ENCODE measurements at regions not wholly inside any gene's neighbourhood (a gene's known extent, or its start where the extent isn't known, plus 50 kb on each side); places are given as distances from the start of the nearest gene placed in this dataset.
"Not testable (repeated sequence)": the region's sequence is repeated elsewhere in the genome, so short reads cannot be mapped to it uniquely, and the experiment has no call there.

DNA sequence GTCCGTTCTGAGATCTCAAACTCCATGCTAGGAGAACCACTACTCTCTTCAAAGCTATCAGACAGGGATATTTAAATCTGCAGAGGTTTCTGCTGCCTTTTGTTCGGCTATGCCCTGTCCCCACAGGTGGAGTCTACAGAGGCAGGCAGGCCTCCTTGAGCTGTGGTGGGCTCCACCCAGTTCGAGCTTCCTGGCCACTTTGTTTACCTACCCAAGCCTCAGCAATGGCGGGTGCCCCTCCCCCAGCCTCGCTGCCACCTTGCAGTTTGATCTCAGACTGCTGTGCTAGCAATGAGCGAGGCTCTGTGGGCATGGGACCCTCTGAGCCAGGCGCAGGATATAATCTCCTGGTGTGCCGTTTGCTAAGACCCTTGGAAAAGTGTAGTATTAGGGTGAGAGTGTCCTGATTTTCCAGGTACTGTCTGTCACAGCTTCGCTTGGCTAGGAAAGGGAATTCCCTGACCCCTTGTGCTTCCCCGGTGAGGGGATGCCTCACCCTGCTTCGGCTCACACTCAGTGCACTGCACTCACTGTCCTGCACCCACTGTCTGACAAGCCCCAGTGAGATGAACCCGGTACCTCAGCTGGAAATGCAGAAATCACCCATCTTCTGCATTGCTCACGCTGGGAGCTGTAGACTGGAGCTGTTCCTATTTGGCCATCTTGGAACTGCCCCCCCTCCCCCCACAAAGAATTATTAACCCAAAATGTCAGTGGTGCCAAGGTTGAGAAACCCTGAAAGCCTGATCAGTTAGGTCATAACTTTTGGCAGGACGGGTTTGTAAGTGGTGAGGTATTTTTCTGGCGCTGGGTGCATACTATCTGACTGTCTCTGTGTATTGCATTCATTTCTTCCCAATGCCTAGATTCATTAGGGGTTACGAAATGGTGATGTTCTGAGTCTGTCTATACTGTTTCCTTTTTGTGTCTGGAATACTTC, 181.4 kb downstream of the TEX29 start:
- not testable (repeated sequence) for DNase-seq (ENCODE audit: low read depth)

DNA sequence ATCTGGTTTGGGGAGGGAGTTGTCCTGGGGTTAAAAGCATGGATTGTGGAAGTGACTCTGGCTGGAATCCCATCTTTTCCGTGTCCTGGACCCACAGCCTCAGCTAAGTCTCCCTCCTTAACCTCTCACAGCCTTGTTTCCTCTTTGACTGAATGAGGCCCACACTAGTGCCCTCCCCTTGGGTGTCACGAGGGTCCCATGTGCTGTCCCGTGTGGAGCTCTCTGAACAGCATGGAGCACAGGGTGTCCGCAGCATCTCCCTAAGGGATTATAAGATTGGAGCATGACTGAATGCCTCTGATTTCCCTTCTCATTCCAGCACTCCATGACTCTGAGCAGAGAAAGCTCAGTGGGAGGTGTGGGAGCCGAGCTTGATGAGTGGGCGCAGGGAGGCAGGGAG, 182.5 kb downstream of the TEX29 start:
- DNase-seq (ENCODE audit: low read depth) = no peak

DNA sequence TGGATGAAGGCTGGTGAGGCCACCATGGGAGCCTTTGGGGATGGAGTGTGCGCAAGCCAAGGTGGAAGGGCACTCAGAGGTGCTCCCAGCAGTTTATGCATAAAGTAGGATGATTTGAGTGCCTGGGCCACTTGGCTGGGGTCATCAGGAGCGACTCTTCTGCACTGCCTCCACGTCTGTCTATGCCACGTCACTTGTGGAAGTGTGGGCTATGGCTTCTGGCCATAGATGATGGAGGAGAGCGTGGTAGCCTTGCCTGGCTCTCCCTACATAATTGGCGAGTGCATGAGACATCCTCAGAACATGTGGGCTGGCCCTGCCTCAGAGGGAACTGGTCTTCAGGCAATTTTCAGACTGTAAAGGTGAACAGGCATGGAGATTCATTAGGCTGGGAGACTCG, 182.9 kb downstream of the TEX29 start:
- no peak for DNase-seq (ENCODE audit: low read depth)

DNA sequence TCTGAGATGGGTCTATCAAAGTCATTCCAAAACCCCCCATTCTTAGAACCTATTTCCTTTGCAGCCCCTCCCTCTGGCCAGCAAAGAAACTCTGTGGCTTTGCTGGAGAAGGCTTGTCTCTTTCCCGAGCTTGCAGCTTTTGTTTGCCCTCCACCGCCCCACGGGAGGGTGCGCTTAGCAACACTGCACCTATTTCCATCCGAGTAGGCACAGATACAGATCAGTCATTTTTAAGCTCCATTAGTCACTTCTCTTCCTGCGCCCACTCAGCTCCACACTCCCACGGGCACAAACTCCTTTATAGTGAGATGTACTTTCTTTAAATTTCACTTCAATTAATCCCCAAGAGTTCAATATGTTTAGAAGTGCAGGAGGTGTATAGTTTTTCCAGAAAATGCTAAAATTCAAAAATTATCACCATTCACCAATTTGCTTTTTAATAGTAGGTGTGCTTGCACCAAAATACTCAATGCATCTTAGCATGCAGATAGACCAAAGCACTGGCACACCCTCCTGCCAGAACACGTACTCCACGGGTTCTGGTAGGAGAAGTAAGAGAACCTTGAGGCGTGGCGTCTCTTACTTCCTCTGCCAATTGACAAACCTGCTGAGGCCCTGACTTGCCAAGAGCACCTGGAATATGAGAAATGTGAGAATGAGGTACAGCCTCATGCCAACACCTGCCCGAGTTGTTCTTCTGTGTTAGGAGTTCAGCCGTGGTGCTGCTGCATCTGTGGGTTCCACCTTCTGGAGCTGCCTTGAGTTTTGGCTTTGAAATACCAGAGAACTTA, 183.7 kb downstream of the TEX29 start:
- DNase-seq (ENCODE audit: low read depth) = no peak

DNA sequence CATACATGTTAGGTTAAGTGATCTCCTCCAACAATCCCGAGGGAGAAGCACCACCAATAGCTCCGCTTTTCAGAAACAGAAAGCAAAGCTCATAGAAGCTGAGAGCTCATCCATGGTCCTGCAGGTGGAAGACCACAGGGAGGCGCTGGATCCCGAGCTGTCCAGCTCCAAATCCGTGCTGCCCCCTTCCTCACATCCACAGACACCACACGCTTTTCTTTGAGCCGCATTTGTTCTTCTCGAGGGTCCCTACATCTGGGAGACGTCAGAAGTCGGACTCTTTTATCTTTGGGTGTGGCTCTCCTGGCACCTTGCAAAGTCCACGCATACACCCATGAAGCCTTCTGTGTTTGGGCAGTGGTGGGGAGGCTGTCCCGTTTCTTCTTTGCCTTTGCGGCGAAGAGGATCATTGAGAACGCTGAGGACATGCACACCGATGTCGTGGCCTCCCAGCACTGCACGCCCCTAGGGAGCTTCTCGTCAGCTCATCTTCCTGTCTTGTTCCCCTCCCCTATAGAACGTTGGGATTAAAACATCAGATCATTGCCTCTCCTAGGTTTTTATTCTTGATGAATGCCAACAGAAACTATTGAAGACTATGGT, 184.8 kb downstream of the TEX29 start:
- DNase-seq (ENCODE audit: low read depth) = no peak

DNA sequence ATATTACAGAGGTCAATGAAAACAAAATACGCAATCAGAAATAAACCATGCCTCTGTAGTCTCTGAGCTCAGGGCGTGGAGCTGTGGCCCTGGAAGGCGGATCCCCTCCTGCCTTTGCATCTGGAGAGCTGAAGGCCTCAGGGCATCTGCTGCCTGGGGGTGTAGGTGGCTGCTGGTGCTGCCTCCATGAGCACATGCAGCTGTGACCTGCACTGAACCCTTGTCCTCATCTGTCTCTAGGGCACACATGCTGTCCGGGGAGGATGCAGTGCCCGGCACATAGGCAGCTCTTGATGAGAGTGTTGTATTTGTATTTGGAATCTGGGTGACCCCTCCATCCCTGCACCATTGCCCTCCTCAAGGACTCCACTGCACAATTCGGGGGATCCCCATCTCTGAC, 185.7 kb downstream of the TEX29 start:
- no peak for DNase-seq (ENCODE audit: low read depth)

DNA sequence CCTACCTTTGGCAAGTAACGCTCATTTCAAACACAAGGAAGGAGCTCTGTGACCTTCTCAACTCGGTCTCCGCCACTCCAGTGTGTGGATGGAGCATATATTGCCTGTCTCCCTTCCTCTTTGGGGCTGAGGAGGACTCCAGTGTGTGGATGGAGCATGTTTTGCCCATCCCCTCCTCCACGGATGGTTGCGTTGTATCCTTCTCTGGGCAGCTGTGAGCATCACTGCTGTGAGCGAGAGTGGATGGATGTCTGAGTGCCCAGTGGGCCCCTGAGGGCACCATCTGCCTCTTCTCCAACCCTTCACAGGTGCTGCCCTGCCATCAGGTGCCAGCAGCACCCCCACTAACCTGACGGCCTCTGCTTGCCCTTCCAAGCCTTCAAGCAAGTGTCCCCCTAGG, 186.2 kb downstream of the TEX29 start:
- DNase-seq (ENCODE audit: low read depth) = no peak

DNA sequence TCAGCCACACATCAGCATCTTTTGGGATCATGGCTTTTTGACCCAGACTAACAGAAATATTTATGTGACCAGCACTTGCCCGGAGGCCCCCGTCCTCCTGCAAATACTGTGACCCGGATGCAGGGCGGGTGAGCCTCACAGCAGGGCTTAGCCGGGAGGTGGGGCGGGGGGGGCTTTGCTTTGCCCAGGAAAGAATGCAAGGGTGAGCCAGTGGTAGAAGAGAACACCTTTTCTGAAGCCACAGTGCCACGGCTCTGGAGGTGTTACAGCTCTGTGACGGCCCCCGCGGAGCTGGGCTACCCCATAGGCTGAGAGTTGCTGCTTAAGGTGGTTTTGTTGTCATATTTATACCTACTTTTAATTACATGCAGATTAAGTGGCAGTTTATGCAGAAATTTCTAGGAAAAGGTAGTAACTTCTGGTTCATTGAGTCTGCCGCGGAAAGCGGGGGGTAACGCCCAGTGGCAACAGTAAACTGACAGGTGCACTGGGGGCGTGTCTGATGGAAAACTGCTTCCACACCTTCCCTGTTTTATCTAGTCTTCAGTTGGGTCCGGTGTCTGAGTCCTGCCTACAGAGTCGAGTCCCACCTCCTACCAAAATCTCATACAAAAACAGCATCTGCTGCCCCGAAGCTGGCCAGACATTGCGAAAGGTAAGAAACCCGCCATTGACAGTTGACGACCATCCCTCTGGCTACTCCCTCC, 187.9 kb downstream of the TEX29 start:
- DNase-seq (ENCODE audit: low read depth) = no peak

DNA sequence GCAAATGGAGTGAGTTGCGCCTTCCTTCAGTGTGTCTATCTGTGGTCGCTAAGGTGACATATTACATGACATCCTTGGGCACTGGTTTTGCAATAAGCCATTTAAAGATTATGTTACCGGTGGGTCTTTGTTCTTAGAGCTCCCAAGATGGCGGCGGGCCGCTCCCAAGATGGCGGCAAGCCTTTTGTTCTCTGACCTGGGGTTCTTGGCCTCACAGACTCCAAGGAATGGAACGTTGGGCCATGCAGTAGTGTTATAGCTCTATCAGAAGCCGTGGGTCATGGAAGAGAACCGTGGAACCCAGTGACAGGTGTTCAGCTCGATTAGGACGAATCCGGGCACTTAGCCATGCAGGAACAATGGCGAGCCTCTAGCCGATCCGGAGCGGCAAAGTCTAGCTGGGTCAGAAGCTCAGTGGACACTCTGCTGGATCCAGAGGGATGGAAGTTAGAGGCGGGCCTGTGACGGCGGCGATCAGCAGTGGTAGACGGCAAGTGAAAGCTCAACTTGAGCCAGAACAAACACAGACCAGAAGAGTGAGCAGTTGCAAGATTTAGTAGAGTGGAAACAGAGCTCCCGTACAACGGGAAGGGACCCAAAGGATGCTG, 188.6 kb downstream of the TEX29 start:
- DNase-seq (ENCODE audit: low read depth) = no peak

DNA sequence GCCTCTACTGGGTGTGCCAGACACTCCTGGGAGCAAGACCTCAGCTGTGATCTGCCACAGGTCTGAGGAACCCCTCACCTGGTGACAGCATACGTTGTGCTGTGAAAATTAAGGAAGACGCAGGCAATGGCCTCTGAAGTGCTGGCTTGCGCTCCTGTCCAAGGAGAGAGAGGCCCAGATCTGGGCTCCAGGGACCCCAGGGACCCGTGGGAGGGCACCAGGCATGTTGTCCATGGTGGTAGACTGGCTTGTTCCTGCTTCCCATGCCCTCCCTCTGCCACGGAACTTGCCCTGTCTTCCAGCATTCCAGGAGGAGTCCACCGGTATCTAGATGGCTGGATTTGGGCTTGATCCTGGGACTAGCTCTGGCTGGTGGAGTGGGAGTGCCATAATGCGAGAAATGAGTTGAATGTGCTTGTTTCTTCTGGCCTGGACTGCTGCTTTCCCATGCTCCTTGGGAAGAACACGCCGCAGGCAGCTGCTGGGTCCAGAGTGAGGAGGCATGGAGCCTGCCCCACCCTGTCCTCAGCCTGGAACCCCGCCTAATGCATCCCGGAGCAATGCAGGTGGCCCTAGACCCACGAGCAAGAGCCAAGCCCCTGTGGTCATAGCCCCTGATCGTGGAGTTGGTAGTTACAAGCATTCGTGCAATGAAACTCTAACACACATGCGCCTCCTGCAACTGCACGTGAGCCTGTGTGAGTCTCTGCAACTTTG, 190.2 kb downstream of the TEX29 start:
- DNase-seq (ENCODE audit: low read depth) = no peak

DNA sequence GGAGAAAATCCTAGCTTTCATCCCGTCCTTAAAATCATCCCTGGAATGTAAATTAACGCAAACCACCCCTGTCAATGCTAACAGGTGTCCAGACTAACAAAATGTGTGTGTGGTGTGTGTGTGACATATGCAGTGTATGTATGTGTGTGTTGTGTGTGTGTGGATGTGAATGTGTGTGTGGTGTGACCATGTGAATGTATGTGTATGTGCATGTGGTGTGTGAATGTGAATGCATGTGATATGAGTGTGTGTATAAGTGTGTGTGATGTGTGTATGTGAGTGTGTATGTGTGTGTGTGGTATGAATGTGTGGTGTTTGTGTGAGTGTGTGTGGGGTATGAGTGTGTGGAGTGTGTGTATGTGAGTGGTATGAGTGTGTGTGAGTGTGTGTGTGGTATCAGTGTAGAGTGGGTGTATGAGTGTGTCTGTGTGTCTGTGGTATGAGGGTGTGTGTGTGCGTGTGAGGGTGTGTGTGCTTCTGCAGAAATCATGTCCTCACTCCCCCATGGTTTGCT, 190.8 kb downstream of the TEX29 start:
- DNase-seq (ENCODE audit: low read depth) = no peak

DNA sequence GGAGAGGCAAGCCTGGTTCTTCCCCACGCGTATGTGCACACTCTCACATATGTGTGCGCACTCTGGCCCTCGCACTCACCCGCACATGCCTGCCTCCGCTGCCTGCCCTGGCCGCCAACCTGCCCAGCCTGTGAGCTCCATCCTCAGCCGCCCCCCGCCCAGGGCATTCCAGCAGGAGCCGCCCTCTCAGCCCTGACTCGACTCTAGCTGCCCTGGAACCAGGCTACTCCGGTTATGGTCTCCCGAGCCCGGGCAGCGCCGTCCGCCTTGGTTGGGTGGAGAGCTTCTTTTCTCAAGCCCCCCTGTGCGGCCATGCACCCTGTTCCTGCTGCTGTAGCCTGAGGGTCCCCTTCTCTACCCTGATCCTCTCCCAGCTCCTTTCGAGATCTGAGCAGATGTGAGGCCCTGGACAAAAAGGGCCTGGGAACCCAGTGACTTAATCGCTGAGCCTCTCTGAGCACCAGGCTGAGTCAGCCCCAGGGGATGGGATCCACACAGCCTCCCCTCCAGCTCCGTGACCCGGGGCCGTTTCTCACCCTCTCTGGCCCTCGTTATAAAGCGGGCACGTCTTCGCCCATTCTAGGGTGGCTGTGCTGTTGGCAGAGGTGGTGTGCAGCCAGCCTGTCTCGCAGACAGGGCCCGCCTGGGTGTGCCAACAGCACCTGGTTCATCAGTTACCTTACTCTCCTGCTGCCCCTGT, 191.5 kb downstream of the TEX29 start:
- DNase-seq (ENCODE audit: low read depth) = no peak

DNA sequence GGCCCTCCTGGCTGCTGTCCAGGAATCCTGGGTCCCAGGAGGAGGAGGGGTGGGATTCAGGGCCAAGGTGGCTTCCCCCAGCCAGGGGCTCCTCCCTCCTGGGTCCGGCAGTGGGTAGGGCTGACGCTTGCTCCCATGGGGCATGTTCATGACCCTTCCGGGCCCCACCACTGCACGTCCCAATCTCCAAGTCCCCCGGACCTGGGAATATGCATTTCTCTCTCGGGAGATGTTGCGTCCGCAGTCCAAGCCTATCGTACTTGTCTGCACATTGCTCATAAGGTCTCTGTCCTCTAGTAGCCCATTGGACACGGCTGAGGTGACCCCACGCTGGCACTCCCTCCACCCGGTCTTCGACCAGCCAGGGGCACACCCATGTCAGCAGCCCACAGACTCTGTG, 192.3 kb downstream of the TEX29 start:
- DNase-seq (ENCODE audit: low read depth) = no peak

DNA sequence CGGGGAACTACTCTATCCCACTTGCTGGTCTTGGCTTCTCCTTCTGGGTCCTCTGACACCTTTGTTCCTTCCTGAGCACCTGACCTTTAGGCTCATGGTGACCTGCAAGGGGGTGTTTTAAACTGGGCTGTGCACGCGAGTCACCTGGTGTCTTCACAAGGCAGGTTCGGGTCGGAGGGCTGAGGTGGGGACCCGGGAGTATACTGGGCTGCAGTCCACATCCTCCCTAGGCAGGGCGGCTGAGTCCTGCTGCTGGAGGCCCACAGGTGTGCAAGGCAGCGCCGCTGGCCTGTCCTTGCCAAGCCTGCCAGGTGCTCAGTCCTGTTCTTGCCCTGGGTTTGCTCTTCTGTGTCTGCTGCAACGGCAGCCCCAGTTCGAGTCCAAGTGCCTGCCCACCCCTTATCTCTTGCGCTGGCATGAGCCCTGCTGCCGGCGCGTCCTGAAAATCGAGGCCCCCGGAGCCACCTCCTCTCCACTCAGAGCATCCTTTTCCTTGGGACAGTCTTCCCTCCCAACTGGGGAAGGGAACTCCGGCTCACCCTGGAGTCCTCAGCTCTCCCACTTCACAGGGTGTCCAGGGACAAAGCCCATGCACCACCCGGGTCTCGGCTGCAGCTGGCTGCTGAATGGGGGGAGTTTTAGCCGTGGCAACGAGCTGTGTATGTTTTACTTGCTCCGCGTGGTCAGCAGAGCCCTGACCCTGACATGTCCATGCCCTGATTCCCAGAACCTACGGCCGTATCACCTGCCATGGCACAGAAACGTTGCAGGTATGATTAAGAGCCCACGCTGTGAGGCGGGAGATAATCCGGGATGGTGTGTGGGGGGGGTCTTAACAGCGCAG, 193.5 kb downstream of the TEX29 start:
- no peak for DNase-seq (ENCODE audit: low read depth)

DNA sequence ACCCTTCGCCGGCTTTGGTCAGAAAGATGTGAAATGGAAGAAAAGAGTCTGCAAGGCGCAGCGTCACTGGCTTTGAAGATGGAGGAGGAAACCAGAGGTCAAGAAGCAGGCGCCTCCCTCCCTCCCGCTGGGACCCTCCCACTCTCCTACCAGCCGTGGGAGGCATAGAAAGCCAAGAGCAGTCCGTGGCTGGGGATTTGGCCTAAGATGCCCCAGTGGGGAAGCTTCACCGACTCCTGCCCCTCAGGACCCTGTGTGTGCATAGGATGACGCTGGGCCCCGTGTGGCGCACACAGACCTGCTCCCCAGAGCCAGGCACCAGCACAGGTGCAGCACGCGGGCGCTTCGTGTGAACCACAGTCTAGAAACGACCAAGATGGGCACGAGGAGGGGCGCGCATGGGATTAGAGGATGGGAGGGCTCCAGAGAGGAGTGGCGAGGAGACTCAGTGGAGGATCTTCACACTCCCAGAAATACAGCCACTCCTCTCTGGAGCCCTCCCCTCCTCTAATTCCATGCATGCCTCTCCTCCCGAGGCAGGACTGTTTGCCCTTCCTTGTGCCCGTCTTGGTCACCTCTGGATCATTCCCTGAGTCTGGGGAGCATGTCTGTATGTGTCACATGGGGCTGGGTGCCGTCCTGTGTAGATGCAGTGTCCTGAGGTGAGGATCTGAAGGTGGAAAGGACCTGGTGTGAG, 194.3 kb downstream of the TEX29 start:
- DNase-seq (ENCODE audit: low read depth) = no peak

DNA sequence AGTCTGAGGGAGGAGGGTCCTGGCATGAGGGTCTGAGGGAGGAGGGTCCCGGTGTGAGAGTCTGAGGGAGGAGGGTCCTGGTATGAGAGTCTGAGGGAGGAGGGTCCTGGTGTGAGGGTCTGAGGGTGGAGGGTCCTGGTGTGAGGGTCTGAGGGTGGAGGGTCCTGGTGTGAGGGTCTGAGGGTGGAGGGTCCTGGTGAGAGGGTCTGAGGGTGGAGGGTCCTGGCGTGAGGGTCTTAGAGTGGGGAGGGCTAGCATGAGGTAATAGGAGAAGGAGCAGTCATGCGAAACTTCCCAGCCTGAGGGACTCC, 194.8 kb downstream of the TEX29 start:
- DNase-seq (ENCODE audit: low read depth) = no peak

DNA sequence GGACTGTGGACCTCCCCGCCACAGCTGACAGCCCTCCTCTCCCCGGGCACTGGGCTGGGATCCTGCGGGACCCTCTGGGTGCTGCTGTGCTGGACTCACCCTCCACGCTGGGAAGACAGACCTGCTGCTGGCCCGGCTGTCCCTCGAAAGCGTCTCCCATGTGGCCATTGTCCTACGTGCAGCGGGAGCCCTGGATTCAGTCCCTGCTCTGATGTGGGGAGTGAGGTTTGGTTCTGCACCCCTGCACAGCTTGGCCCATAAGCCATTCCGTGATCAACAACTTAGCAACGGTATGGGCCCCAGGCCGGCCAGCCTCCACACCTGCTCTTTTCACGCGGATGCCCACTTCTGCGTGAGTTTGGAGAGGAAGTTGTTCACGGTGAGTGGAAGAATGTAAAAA, 195.2 kb downstream of the TEX29 start:
- no peak for DNase-seq (ENCODE audit: low read depth)

DNA sequence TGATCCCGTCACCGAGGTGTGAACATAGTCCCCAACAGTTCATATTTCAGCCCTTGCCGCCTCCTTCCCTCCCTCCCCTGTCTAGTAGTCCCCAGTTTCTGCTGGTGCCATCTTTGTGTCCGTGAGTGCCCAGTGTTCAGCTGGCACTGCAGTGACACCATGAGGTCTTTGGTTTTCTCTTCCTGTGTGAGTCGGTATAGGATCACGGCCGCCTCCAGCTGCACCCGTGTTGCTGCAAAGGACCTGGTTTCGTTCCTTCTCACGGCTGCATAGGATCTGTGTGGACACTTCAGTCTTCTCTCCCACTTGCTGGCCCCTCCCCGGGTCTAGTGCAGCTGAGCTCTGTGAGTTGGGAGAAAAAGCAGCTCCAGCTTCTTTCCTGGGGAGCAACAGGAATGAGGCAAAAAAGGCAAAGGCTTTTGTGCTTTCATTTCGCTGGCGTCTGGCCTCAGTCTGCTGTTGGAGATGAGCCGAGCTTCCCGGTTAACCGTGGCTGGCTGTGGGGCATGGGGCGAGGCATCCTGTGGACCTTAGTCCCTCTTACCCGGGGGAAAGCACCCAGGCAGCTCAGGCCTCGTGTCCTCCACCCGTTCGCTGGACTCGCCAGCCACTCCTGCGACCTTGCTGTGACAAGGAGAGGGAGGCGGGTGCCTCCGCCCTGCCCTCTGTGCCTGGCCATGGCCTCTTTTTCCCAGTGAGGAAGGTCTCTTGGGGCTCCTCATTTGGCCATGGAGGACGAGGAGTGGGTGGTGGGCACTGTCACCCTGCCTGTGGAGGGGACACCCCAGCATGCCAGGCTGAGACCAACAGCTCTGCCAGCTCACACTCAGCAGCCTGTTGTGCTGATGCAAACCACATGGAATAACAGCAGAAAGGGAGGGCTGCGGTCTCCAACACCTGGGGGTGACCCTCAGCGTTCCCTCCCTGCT, 196.5 kb downstream of the TEX29 start:
- DNase-seq (ENCODE audit: low read depth) = no peak

Measured in fibroblast of gingiva (primary cell).